Sciatic nerve (tissue), 2 donors: ENCODE measurements at regions not wholly inside any gene's neighbourhood (a gene's known extent, or its start where the extent isn't known, plus 50 kb on each side); places are given as distances from the start of the nearest gene placed in this dataset.
"Not testable (repeated sequence)": the region's sequence is repeated elsewhere in the genome, so short reads cannot be mapped to it uniquely, and the experiment has no call there.

Experiments
- ATAC-seq: fragments of 200-7000 bp; cut with Tn5 transposase; one replicate; pipeline ENCODE4 v1.9.1; 2020; ENCODE audit warnings: mild to moderate bottlenecking, moderate library complexity
- DNase-seq: peaks from one replicate; pipeline ENCODE4 v3.0.0-alpha.2; 2020; ENCODE audit warnings: low spot score
- intact Hi-C: fragments of 100-400 bp; cut with DNase I; formaldehyde crosslinking; loops from one replicate; pipeline ENCODE4 v1.14.2; 2022
- donor health status: DM: no; HTN: no; CAD: no.
- donor health status: DM: no; HTN: no; CAD: no.

GRCh38 chr10:38354410-38354809 lies 260.3 kb downstream of the ZNF37A start:
- ATAC-seq, intact Hi-C loops: not testable (repeated sequence)

GRCh38 chr10:38355911-38356526 lies 261.9 kb downstream of the ZNF37A start:
- DNase-seq: peak; percentile 90
- ATAC-seq: peak; percentile 100
- intact Hi-C loops: not testable (repeated sequence)

More at GRCh38 chr10:38354410-38354809, 260.3 kb downstream of the ZNF37A start:
- DNase-seq: not testable (repeated sequence)

- ATAC-seq: peak; percentile 73
- DNase-seq, intact Hi-C loops: not testable (repeated sequence)
Observed at GRCh38 chr10:38356527-38356926, 262.4 kb downstream of the ZNF37A start.

GRCh38 chr10:38362514-38362913 lies 268.4 kb downstream of the ZNF37A start:
- ATAC-seq, DNase-seq, intact Hi-C loops: not testable (repeated sequence)

GRCh38 chr10:38364073-38364472 lies 269.9 kb downstream of the ZNF37A start:
- intact Hi-C loops, DNase-seq, ATAC-seq: not testable (repeated sequence)

GRCh38 chr10:38365917-38366316 lies 271.8 kb downstream of the ZNF37A start:
- peak; percentile 55 for ATAC-seq
- DNase-seq, intact Hi-C loops: not testable (repeated sequence)

GRCh38 chr10:38383800-38384199 lies 289.7 kb downstream of the ZNF37A start:
- intact Hi-C loops, DNase-seq, ATAC-seq: not testable (repeated sequence)

GRCh38 chr10:38386869-38387268 lies 292.7 kb downstream of the ZNF37A start:
- intact Hi-C loops, ATAC-seq, DNase-seq: not testable (repeated sequence)

- ATAC-seq, intact Hi-C loops, DNase-seq: not testable (repeated sequence)
Observed at GRCh38 chr10:38390725-38391124, 296.6 kb downstream of the ZNF37A start.

GRCh38 chr10:38395465-38395864 lies 301.3 kb downstream of the ZNF37A start:
- ATAC-seq: peak; percentile 57
- intact Hi-C loops, DNase-seq: not testable (repeated sequence)

- intact Hi-C loops, ATAC-seq, DNase-seq: not testable (repeated sequence)
Observed at GRCh38 chr10:38396178-38396954, 302.2 kb downstream of the ZNF37A start.

- DNase-seq: peak; percentile 60
- intact Hi-C loops, ATAC-seq: not testable (repeated sequence)
Observed at GRCh38 chr10:38401565-38401964, 307.4 kb downstream of the ZNF37A start.

- DNase-seq (peak; percentile 94), ATAC-seq (peak; percentile 100)
- intact Hi-C loops: not testable (repeated sequence)
Observed at GRCh38 chr10:38402442-38403346, 308.6 kb downstream of the ZNF37A start.

- DNase-seq, ATAC-seq, intact Hi-C loops: not testable (repeated sequence)
Observed at GRCh38 chr10:38403347-38404117, 309.4 kb downstream of the ZNF37A start.

GRCh38 chr10:38423634-38424033 lies 329.5 kb downstream of the ZNF37A start:
- DNase-seq, ATAC-seq, intact Hi-C loops: not testable (repeated sequence)

GRCh38 chr10:38430242-38430641 lies 336.1 kb downstream of the ZNF37A start:
- DNase-seq, intact Hi-C loops, ATAC-seq: not testable (repeated sequence)

- ATAC-seq, intact Hi-C loops, DNase-seq: not testable (repeated sequence)
Observed at GRCh38 chr10:38437359-38437758, 343.2 kb downstream of the ZNF37A start.
